GM13976 (cell line): ENCODE measurements at regions not wholly inside any gene's neighbourhood (a gene's known extent, or its start where the extent isn't known, plus 50 kb on each side); places are given as distances from the start of the nearest gene placed in this dataset.
"Not testable (repeated sequence)": the region's sequence is repeated elsewhere in the genome, so short reads cannot be mapped to it uniquely, and the experiment has no call there.

Experiments
- DNase-seq: peaks from one replicate; pipeline ENCODE4 v3.0.0; 2012; ENCODE audit warnings: low spot score
- CTCF ChIP-seq: IDR thresholded peaks from 2 replicates; pipeline ENCODE4 v1.5.1; 2012; ENCODE audit warnings: borderline replicate concordance, mild to moderate bottlenecking; ENCODE audit not compliant: insufficient read depth; ENCODE audit errors: extremely low read depth, missing control alignments, control extremely low read depth
- in situ Hi-C: fragments of 300-500 bp; cut with MboI; formaldehyde crosslinking; loops from one replicate; pipeline ENCODE4 v1.12.0; 2022; ENCODE audit warnings: low sequenced_read_pairs, mixed read lengths, inconsistent platforms; ENCODE audit not compliant: unreplicated experiment

GRCh38 chr15:69562564-69562963, 109.9 kb downstream of the RPLP1 start:
- no peak for TF ChIP-seq CTCF
- DNase-seq = no peak
- in situ Hi-C loops = no loop called here

GRCh38 chr15:69565066-69565655, 112.5 kb downstream of the RPLP1 start:
- TF ChIP-seq CTCF = no peak

GRCh38 chr15:69567238-69567760, 114.7 kb downstream of the RPLP1 start:
- in situ Hi-C loops, DNase-seq: not testable (repeated sequence)

More at GRCh38 chr15:69565066-69565655, 112.5 kb downstream of the RPLP1 start:
- in situ Hi-C loops = no loop called here
- DNase-seq = no peak

- in situ Hi-C loops = no loop called here
- no peak for TF ChIP-seq CTCF
- no peak for DNase-seq
Measured at GRCh38 chr15:69568173-69569009, 115.8 kb downstream of the RPLP1 start.

- no peak for DNase-seq
- in situ Hi-C loops = no loop called here
- TF ChIP-seq CTCF = no peak
Measured at GRCh38 chr15:69570454-69570853, 117.8 kb downstream of the RPLP1 start.

GRCh38 chr15:69570997-69571396, 118.4 kb downstream of the RPLP1 start:
- DNase-seq = no peak
- in situ Hi-C loops = no loop called here
- no peak for TF ChIP-seq CTCF

GRCh38 chr15:69573278-69573677, 120.7 kb downstream of the RPLP1 start:
- in situ Hi-C loops, DNase-seq: not testable (repeated sequence)
